ENCODE measurements at regions not wholly inside any gene's neighbourhood (a gene's known extent, or its start where the extent isn't known, plus 50 kb on each side); places are given as distances from the start of the nearest gene placed in this dataset.

DNA sequence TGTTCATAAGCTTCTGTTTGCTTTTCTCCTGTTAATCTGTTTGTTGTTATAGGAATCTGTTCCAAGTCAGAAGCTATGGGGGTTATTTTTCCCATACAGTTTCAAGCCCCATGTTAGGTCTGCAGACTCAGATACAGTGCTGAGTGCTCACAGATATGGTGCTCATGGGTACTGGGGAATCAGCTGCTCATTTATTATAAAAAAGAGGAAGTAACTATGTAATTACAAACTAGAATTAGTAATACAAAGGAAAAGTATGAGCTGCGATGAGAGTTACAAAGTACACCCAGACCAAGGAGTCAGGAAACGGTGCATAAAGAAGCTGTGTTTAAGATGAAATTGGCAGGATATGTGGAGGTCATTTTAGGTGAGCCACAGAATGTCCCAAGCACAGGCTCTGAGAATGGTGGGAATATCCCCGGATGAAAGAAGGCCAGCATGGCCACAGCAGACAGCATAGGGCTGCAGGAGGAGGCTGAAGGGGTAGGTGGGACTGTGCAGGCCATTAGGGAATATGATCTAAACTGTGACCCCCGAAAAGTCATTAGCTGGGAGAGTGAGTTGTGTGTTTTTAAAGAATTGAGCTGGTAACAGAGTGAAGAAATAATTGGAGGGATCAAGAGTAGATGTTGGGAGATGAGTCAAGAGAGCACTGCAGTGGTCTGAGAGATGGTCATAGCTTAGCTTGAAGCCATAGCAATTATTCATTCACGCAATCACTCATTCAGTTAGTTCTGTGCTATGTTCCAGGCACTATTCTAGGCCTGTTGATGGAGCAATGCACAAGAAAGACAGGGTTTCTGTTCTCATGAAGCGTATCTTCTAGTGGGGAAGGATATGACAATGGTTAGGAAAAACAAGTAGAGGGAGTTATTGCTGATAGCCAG lies 177.4 kb upstream of the UBL3 start:
- DNase-seq (ENCODE audit: low spot score) = no peak
- no peak overlapping the region for H3K4me3 ChIP-seq
- TF ChIP-seq, protein P1, sequence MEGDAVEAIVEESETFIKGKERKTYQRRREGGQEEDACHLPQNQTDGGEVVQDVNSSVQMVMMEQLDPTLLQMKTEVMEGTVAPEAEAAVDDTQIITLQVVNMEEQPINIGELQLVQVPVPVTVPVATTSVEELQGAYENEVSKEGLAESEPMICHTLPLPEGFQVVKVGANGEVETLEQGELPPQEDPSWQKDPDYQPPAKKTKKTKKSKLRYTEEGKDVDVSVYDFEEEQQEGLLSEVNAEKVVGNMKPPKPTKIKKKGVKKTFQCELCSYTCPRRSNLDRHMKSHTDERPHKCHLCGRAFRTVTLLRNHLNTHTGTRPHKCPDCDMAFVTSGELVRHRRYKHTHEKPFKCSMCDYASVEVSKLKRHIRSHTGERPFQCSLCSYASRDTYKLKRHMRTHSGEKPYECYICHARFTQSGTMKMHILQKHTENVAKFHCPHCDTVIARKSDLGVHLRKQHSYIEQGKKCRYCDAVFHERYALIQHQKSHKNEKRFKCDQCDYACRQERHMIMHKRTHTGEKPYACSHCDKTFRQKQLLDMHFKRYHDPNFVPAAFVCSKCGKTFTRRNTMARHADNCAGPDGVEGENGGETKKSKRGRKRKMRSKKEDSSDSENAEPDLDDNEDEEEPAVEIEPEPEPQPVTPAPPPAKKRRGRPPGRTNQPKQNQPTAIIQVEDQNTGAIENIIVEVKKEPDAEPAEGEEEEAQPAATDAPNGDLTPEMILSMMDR (IDR thresholded peaks at IDR 0.05) = no peak
- no peak overlapping the region for H3K27ac ChIP-seq

DNA sequence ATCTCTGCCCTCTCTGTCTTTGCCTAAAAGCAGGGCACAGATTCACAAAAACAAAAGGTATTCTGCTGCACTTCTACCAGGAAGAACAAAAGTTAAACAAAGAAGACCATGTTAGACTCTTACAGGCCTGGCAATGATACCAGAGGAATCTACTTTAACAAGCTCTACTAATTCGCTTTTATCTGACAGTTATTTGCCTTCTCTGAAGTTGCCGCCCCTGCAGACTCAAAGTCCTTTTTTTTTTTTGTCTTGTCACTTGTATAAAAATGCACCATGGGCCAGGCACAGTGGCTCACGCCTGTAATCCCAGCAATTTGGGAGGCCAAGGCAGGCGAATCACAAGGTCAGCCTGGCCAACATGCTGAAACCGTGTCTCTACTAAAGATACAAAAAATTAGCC lies 176.5 kb upstream of the UBL3 start:
- TF ChIP-seq, protein P1 (IDR thresholded peaks at IDR 0.05) = no peak
- Histone ChIP-seq H3K4me3 (no peak overlapping the region), H3K27ac (no peak overlapping the region)
- DNase-seq (ENCODE audit: low spot score) = no peak

DNA sequence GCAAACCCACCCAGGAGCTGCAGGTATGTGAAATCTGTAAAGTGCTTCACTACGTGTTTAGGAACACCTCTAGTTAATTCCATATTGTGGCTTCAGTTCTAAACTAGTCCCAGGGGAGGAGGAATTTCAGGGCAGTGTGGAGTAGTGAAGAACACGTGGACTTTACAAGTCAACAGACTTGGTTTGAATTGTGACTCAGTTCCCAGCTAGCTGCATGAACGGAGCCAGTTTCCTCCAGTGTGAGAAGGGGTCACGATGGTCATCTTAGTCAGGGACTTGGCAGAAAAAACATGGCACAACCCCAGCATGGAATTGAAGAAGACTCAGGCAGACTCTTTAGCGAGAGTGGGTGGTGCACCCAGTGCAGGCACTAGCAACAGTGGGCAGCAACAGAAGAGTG lies 175.7 kb upstream of the UBL3 start:
- Histone ChIP-seq H3K27ac (no peak overlapping the region), H3K4me3 (no peak overlapping the region)
- no peak for DNase-seq (ENCODE audit: low spot score)
- TF ChIP-seq, protein P1 (IDR thresholded peaks at IDR 0.05) = no peak

DNA sequence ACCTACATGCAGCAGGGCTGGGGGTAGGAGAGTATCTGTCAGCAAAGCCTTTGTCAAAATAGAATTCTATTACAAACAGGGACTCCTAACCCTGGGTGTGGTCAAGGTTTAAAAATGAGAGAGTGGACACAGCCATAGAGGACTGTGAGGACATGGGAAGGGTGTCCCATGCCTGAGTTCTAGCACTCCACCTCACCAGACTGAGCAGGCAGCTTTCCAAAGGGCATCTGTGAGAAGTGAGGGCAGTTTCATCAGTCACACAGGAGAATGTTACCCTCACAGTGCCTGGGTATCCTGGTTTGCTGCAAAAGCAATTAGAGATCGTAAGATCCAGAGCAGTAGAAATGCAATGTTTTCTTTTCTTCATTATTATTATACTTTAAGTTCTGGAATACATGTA lies 174.9 kb upstream of the UBL3 start:
- no peak for DNase-seq (ENCODE audit: low spot score)
- TF ChIP-seq, protein P1 (IDR thresholded peaks at IDR 0.05) = no peak
- Histone ChIP-seq H3K27ac (no peak overlapping the region), H3K4me3 (no peak overlapping the region)

DNA sequence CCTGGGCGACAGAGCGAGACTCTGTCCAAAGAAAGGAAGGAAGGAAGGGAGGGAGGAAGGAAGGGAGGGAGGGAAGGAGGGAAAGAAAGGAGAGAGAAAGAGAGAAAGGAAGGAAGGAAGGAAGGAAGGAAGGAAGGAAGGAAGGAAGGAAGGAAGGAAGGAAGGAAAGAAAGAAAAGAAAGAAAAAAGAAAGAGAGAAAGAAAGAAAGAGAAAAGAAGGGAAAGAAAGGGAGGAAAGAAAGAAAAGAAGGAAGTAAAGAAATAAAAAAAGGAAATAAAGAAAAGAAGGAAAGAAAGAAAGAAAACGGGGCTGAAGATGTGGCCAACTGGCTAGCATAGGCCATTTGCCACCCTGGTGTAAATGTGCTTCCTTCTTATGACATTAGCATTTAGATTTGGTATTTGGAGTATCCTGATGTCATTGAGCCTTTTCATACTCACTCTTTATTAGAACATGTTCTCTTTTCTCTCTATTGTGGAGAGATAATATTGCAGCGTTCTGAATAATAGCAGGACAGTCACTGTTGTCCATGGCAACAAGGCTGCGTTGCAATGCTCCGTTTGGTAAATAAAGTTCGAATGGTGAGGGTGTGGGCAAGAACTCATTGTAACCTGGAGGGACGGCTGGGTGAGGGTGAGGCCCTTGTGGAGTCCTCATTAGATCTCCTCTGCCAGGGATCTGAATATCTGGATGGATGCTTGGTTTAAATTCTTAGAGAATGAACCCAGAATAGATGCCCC lies 173.9 kb upstream of the UBL3 start:
- TF ChIP-seq, protein P1 (IDR thresholded peaks at IDR 0.05) = no peak
- H3K4me3 ChIP-seq = no peak overlapping the region
- DNase-seq (ENCODE audit: low spot score) = no peak
- no peak overlapping the region for H3K27ac ChIP-seq

DNA sequence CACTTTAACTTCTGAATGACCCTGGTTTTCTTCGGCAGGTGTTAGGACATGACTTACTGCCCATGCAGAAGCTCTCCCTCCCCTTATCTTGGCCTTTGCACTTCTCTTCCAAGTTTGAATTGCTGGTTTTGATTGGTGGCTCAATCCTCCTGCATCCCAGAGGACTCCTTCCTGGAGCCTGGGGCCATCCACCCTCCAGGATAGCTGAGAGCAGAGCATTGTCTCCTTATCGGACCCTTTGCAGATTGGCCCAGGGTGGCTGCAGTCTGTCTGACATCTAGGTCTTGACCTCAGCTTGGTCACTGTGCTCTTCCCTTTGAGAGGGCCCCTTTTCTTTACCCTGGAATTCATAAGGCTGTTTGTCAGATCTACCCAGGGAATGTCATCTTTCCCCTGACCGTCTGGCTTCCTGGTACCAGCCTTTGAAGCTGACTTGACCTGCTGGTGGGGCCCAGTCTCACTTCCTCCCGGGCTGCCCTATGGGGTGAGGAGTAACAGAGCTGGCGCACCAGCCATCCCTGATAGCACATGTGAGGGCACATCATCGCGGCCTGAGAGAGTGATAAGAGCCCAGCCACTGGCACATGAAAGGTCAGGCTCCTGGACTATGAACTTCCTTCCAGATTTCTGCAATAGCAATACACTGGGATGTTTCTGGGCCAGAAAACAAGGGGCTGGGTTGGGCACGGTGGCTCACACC lies 172.9 kb upstream of the UBL3 start:
- Histone ChIP-seq H3K4me3 (no peak overlapping the region), H3K27ac (no peak overlapping the region)
- DNase-seq (ENCODE audit: low spot score) = no peak
- TF ChIP-seq, protein P1 (IDR thresholded peaks at IDR 0.05) = no peak

Measured in coronary artery (tissue), 2 donors.